HepG2 (cell line): ENCODE measurements at regions not wholly inside any gene's neighbourhood (a gene's known extent, or its start where the extent isn't known, plus 50 kb on each side); places are given as distances from the start of the nearest gene placed in this dataset.

Experiments used
- TEAD2 ChIP-seq: sonication (generic); formaldehyde crosslinking; IDR thresholded peaks from 2 replicates; pipeline ENCODE4 v1.9.0; 2021; ENCODE audit warnings: missing genetic modification reagents
- TFDP1 ChIP-seq: IDR thresholded peaks from 2 replicates; pipeline ENCODE4 v1.6.1; 2016; ENCODE audit warnings: missing compliant biosample characterization, missing genetic modification reagents, borderline replicate concordance
- ZBTB40 ChIP-seq, 2 experiments: fragments of 450-650 bp in 1 of 2; sonication (generic) in 1 of 2; formaldehyde crosslinking in 1 of 2; IDR thresholded peaks; 2 replicates each; pipeline versions ENCODE4 v1.6.1 to v1.8.0; 2016 to 2022; ENCODE audit warnings: antibody characterized with exemption in 1 of 2, mild to moderate bottlenecking in 1 of 2, missing genetic modification reagents in 1 of 2

- TF ChIP-seq ZBTB40 (IDR thresholded peaks at IDR 0.05) = no peak
- TF ChIP-seq ZBTB40 (CRISPR knock-in tag; IDR thresholded peaks at IDR 0.05) = no peak
- no peak for TF ChIP-seq TEAD2 (CRISPR knock-in tag)
- no peak for TF ChIP-seq TFDP1 (CRISPR knock-in tag)
These were observed 93.6 kb downstream of the RFC3 start (continued) for GRCh38 chr13:33911521-33911920.
